ENCODE measurements at regions not wholly inside any gene's neighbourhood (a gene's known extent, or its start where the extent isn't known, plus 50 kb on each side); places are given as distances from the start of the nearest gene placed in this dataset.

- ChIA-PET POLR2A (no interaction called here), CTCF (no interaction called here)
Observed at GRCh38 chr2:240364582-240364960, 70.9 kb upstream of the GPC1 start.

- ChIA-PET POLR2A (no interaction called here), CTCF (no interaction called here)
Observed at GRCh38 chr2:240364961-240365775, 70.3 kb upstream of the GPC1 start.

DNA sequence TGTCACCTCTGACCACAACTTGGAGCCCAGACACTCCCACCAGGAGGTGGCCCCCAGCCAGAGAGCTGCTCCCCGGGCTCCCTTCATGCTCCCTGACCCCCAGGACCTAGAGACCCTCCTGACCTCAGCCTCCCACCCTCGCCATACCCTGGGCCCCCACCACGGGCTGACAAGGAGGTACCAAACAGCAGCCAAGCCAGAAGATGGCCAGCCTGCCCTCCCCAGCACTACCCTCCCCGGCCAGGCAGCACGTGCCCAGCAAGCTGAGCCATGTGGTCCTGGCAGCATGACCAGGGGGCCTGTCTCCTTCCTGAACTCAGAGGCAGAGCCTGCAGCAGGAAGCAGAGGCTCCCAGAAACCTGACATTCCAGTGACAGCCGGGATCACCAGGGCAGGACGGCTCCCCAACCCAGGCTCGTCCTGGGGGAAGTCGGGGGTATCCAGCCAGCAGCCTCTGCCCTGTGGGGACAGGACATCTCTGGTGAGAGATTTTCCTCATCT is 69.4 kb upstream of the GPC1 start:
- POLR2A ChIA-PET = no interaction called here
- CTCF ChIA-PET = no interaction called here

GRCh38 chr2:240366901-240367300 is 68.6 kb upstream of the GPC1 start:
- ChIA-PET POLR2A (no interaction called here), CTCF (no interaction called here)

DNA sequence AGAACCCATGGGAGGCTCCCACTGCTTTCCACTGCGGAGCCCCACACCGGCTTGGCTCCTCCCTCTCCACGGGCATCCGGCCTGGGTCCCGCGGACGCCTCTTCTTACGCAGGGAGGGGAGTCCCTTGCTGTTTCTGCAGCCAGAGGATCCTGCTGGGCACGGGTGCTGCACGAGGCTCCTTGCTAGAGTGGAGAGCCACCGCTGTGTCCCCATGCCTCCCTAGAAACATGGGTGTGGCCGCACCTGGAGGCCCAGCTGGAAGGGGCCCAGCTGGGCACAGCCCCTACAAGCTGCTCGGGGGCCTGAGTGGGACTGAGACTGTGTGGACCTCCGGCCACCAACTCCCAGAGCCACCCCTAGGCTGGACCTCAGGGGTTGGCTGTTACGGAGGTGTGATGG is 67.7 kb upstream of the GPC1 start:
- ChIA-PET POLR2A (no interaction called here), CTCF (no interaction called here)

GRCh38 chr2:240368781-240369331 is 66.6 kb upstream of the GPC1 start:
- ChIA-PET POLR2A (no interaction called here), CTCF (no interaction called here)

- ChIA-PET CTCF (no interaction called here), POLR2A (no interaction called here)
Observed at GRCh38 chr2:240369335-240369734, 66.1 kb upstream of the GPC1 start.

DNA sequence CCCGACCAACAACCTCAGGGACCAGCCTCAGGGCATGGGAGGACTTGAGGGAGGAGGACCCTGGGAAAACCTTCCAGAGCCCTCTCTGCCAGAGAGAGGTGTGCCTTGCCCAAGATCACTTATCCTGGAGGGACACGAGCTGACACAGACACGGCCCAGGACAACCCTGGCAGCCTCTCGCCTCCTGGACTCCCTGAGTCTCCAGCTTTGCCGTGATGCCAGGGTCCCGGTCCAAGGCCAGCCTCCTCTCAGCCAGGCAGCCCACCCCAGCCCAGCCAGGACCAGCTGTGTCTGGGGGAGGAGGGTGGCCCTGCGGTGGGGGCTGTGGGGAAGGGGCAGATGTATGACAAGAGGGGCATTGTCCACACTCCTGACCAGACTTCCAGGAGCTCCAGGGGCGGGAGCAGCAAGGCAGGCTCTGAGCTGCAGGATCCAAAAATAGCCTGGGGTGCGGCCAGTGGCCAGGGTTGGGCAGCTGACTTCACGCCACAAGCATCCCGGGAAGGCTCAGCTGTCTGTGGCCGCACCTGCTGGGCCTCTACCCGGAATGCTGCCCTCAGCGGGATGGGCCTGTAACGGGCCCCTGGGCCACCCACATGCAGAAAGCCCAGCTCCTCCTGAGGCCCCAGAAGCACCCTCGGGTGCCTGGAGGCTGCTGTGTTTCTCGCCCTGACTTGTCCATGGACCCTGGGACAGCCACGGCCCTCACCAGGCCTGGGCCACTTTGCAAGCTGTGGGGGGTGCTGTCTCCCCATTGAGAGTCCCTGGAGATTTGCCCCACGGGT is 65.5 kb upstream of the GPC1 start:
- POLR2A ChIA-PET = no interaction called here
- CTCF ChIA-PET = no interaction called here

DNA sequence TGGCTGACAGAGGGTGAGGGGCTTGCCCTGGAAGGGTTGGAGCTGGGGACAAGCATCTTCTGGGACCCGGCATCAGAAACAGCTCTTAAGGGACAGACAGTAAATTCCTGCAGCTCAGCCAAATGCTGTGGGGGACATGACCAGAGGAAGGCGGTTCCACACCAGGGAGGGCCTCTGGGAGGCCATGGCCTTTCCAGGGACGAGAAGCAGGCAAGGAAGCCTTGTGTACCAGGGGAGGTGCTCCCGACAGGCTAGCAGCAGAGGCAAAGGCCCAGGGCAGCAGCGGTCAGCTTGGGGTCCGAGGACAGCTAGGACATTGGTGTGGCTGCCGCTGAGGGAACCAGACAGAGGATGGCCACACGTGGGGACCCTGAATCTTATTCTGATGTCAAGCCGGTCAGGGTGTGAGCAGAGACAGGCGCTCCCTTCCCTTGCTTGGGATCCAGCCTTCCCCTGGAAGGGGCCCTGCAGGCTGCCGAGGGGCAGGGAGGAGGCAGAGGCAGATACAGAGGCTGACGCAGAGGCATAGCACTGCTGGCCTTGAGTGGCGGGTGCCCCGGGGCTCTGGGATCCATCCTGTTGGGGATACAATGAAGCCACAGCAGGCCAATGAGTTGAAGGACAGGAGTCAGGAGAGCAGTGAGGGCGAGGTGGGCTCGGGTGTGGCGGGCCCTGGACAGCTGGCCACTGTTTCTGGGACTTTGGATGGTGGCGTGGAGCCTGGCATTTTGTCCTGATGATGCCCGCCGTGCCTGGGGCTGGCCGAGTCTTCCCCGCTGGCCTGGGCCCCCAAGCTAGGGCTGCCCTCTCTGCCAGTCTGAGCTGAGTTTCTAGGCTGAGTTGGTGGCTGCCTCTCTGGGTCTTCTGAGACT is 64.1 kb upstream of the GPC1 start:
- ChIA-PET POLR2A (no interaction called here), CTCF (no interaction called here)

- ChIA-PET CTCF (no interaction called here), POLR2A (no interaction called here)
Observed at GRCh38 chr2:240372101-240372500, 63.4 kb upstream of the GPC1 start.

GRCh38 chr2:240373289-240373885 is 62.1 kb upstream of the GPC1 start:
- POLR2A ChIA-PET = no interaction called here
- CTCF ChIA-PET = no interaction called here

GRCh38 chr2:240374085-240374907 is 61.2 kb upstream of the GPC1 start:
- CTCF ChIA-PET = no interaction called here
- POLR2A ChIA-PET = no interaction called here

- ChIA-PET CTCF (no interaction called here), POLR2A (no interaction called here)
Observed at GRCh38 chr2:240375024-240375645, 60.3 kb upstream of the GPC1 start.

DNA sequence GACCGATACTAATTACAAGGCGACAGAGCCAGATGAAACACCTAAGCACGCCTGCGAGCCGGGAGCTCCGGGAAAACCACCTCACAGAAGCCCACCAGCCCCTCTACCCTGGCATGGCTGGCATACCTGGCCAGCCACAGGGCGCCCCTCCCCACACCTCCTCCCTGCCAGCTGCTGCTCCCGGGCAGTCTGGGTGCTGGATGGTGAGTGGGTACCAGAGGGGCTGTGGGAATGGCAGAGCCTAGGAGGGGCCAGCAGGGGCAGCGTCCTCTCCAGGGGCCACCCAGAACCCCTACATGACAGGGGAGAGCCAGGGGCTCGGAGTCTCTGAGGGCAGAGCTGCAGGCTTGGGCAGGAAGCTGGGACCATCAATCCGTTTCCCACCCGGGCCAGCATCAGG is 58.7 kb upstream of the GPC1 start:
- ChIA-PET POLR2A (no interaction called here), CTCF (no interaction called here)

GRCh38 chr2:240377366-240377765 is 58.1 kb upstream of the GPC1 start:
- POLR2A ChIA-PET = no interaction called here
- CTCF ChIA-PET = no interaction called here

GRCh38 chr2:240379089-240379636 is 56.3 kb upstream of the GPC1 start:
- POLR2A ChIA-PET = no interaction called here

DNA sequence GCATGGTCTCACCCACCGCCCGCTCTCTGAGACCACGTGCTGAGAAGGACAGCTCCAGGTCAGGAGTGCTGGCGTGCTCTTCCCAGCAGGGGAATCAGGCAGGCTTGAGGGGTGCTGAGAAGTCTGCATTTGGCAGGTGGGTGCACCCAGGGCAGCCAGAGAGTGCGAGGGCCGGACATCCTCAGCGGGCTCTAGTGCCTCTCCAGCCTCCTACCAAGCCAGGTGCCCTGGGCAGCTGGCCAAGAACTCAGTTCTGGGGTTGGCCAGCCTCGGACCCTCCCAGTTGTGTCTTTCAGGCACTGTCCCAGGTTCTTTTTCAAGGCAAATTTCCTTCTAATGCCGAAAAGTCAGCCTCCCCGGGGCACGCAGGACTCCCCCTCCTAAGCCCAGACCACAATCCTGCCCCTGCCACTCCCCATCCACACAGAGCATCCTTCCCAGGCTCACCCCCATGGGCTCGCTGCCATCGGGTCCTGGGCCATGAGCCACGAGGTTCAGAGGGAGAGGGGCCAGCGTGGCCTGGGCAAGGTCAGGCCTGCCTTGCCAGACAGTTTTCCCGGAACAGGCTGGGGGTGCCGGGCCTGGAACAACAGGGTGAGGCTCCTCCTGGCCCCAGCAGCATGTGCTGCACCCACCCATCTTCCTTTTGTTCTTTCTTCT is 52.2 kb upstream of the GPC1 start:
- CTCF ChIA-PET = no interaction called here
- POLR2A ChIA-PET = no interaction called here

More at GRCh38 chr2:240379089-240379636, 56.3 kb upstream of the GPC1 start:
- CTCF ChIA-PET = no interaction called here

Data from activated CD8-positive, alpha-beta memory T cell treated with anti-CD3 and anti-CD28 coated beads for 36 hours (primary cell).